CD4-positive, alpha-beta T cell treated with Interleukin-12 subunit alpha and Interleukin-12 subunit beta, for 1 hour (primary cell): ENCODE measurements at regions not wholly inside any gene's neighbourhood (a gene's known extent, or its start where the extent isn't known, plus 50 kb on each side); places are given as distances from the start of the nearest gene placed in this dataset.

Experiments used
- DNase-seq: peaks from one replicate; pipeline ENCODE4 v3.0.0-alpha.2; 2020

GRCh38 chr14:66076176-66076575, 410.0 kb upstream of the CCDC196 start:
- DNase-seq, result no peak

GRCh38 chr14:66078006-66078405, 408.2 kb upstream of the CCDC196 start:
- no peak for DNase-seq

- DNase-seq, result no peak
Observed at GRCh38 chr14:66081594-66082376, 404.4 kb upstream of the CCDC196 start.

- no peak for DNase-seq
Observed at GRCh38 chr14:66085224-66085623, 400.9 kb upstream of the CCDC196 start.

- DNase-seq, result no peak
Observed at GRCh38 chr14:66085665-66086064, 400.5 kb upstream of the CCDC196 start.

GRCh38 chr14:66087231-66087630, 398.9 kb upstream of the CCDC196 start:
- DNase-seq, result no peak

- no peak for DNase-seq
Observed at GRCh38 chr14:66088656-66089055, 397.5 kb upstream of the CCDC196 start.

GRCh38 chr14:66092206-66092605, 394.0 kb upstream of the CCDC196 start:
- DNase-seq, result no peak

GRCh38 chr14:66092748-66093147, 393.4 kb upstream of the CCDC196 start:
- DNase-seq, result no peak

- DNase-seq, result no peak
Observed at GRCh38 chr14:66094001-66094727, 392.0 kb upstream of the CCDC196 start.

GRCh38 chr14:66099451-66099850, 386.7 kb upstream of the CCDC196 start:
- no peak for DNase-seq

GRCh38 chr14:66099931-66100330, 386.2 kb upstream of the CCDC196 start:
- DNase-seq, result no peak

GRCh38 chr14:66101662-66102061, 384.5 kb upstream of the CCDC196 start:
- DNase-seq, result no peak

GRCh38 chr14:66104486-66104885, 381.7 kb upstream of the CCDC196 start:
- no peak for DNase-seq

GRCh38 chr14:66105815-66106214, 380.4 kb upstream of the CCDC196 start:
- DNase-seq, result no peak

GRCh38 chr14:66109426-66109825, 376.7 kb upstream of the CCDC196 start:
- DNase-seq, result no peak

GRCh38 chr14:66111891-66112290, 374.3 kb upstream of the CCDC196 start:
- DNase-seq, result no peak

- no peak for DNase-seq
Observed at GRCh38 chr14:66114071-66114470, 372.1 kb upstream of the CCDC196 start.

GRCh38 chr14:66115740-66116502, 370.2 kb upstream of the CCDC196 start:
- no peak for DNase-seq

- no peak for DNase-seq
Observed at GRCh38 chr14:66116732-66117131, 369.4 kb upstream of the CCDC196 start.

GRCh38 chr14:66117600-66117999, 368.6 kb upstream of the CCDC196 start:
- DNase-seq, result no peak

GRCh38 chr14:66119606-66120231, 366.5 kb upstream of the CCDC196 start:
- no peak for DNase-seq

- DNase-seq, result no peak
Observed at GRCh38 chr14:66120402-66120801, 365.8 kb upstream of the CCDC196 start.
